Smooth muscle cell (in vitro differentiated cells): ENCODE measurements at regions not wholly inside any gene's neighbourhood (a gene's known extent, or its start where the extent isn't known, plus 50 kb on each side); places are given as distances from the start of the nearest gene placed in this dataset.

Experiments
- DNase-seq: peaks from one replicate; lab custom pipeline; 2025; ENCODE audit not compliant: unreplicated experiment; lab: John Stamatoyannopoulos, UW
- H2AFZ ChIP-seq: fragments of 200-600 bp; sonication (generic); 2 replicates; pipeline ENCODE4 v1.6.0; 2016; ENCODE audit warnings: antibody characterized with exemption, low read depth, mild to moderate bottlenecking
- H3F3A ChIP-seq: fragments of 200-600 bp; sonication (generic); 2 replicates; pipeline ENCODE4 v1.6.0; 2017; ENCODE audit warnings: antibody characterized with exemption, low read depth
- H3K27ac ChIP-seq: fragments of 200-600 bp; sonication (generic); 2 replicates; pipeline ENCODE4 v1.5.1; 2016; ENCODE audit warnings: low read depth, mild to moderate bottlenecking
- H3K27me3 ChIP-seq: fragments of 200-600 bp; sonication (generic); 2 replicates; pipeline ENCODE4 v1.6.1; 2016; ENCODE audit warnings: low read depth, mild to moderate bottlenecking
- H3K36me3 ChIP-seq: fragments of 200-600 bp; sonication (generic); 2 replicates; pipeline ENCODE4 v1.5.1; 2016; ENCODE audit warnings: low read depth
- H3K4me1 ChIP-seq: fragments of 200-600 bp; sonication (generic); 2 replicates; pipeline ENCODE4 v1.5.1; 2016; ENCODE audit warnings: low read depth
- H3K4me2 ChIP-seq: fragments of 200-600 bp; sonication (generic); 2 replicates; pipeline ENCODE4 v1.6.0; 2016; ENCODE audit warnings: mild to moderate bottlenecking
- H3K4me3 ChIP-seq: fragments of 200-600 bp; sonication (generic); 2 replicates; pipeline ENCODE4 v1.5.1; 2016; ENCODE audit warnings: mild to moderate bottlenecking
- H3K79me2 ChIP-seq: fragments of 200-600 bp; sonication (generic); 2 replicates; pipeline ENCODE4 v1.6.0; 2016; ENCODE audit warnings: low read depth, mild to moderate bottlenecking
- H3K9ac ChIP-seq: fragments of 200-600 bp; sonication (generic); 2 replicates; pipeline ENCODE4 v1.6.0; 2016; ENCODE audit warnings: low read depth
- H3K9me3 ChIP-seq: fragments of 200-600 bp; sonication (generic); replicated peaks from 2 replicates; pipeline ENCODE4 v1.5.1; 2016; ENCODE audit warnings: low read depth
- H4K20me1 ChIP-seq: fragments of 200-600 bp; sonication (generic); 2 replicates; pipeline ENCODE4 v1.6.0; 2016; ENCODE audit warnings: low read depth
- WGBS: methylation state at CpG from one replicate; pipeline ENCODE4 v1.1.7; 2016; ENCODE audit warnings: low lambda C conversion rate; 5-methylcytosine and 5-hydroxymethylcytosine counted together
- TF ChIP-seq, protein P1 (sequence below): fragments of 200-600 bp; sonication (generic); IDR thresholded peaks from 2 replicates; pipeline ENCODE4 v1.5.1; 2017; ENCODE audit warnings: borderline replicate concordance, mild to moderate bottlenecking, antibody characterized with exemption; ENCODE audit not compliant: insufficient read depth, poor library complexity, severe bottlenecking

DNA sequence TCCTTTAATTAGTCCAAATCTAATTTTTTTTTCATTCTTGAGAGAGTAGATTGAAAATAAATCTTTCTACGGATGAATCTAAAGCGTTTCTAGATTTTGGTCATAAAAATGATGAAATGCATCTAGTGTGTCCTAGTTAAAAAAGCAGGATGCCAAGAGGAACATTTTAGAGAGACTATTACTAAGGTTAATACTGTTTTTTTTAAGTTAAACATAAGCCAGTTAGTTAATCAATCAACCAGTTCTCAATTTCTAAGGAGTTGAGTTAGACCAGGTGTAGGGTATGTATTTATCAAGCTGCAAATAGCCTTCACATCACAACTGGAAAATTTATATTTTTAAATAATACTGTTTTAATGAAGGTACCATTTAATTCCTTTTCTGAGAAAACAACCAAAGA, 679.5 kb upstream of the IGFBP7 start:
- Histone ChIP-seq H3K36me3 (no peaks in the 10 kb centered on the region), H2AFZ (no peak overlapping the region), H3K9ac (no peak overlapping the region), H3K79me2 (no peaks in the 10 kb centered on the region), H3K4me1 (no peaks in the 10 kb centered on the region), H3K4me2 (no peak overlapping the region), H3K27ac (no peak overlapping the region), H4K20me1 (no peaks in the 10 kb centered on the region), H3K27me3 (no peaks in the 10 kb centered on the region), H3K9me3 (no peaks in the 10 kb centered on the region), H3K4me3 (no peak overlapping the region), H3F3A (no peaks in the 10 kb centered on the region)
- DNase-seq = no peak
- 43% methylated on average over 2 of the region's 2 CpGs for whole genome bisulfite sequencing
- TF ChIP-seq, protein P1, sequence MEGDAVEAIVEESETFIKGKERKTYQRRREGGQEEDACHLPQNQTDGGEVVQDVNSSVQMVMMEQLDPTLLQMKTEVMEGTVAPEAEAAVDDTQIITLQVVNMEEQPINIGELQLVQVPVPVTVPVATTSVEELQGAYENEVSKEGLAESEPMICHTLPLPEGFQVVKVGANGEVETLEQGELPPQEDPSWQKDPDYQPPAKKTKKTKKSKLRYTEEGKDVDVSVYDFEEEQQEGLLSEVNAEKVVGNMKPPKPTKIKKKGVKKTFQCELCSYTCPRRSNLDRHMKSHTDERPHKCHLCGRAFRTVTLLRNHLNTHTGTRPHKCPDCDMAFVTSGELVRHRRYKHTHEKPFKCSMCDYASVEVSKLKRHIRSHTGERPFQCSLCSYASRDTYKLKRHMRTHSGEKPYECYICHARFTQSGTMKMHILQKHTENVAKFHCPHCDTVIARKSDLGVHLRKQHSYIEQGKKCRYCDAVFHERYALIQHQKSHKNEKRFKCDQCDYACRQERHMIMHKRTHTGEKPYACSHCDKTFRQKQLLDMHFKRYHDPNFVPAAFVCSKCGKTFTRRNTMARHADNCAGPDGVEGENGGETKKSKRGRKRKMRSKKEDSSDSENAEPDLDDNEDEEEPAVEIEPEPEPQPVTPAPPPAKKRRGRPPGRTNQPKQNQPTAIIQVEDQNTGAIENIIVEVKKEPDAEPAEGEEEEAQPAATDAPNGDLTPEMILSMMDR = no peak

DNA sequence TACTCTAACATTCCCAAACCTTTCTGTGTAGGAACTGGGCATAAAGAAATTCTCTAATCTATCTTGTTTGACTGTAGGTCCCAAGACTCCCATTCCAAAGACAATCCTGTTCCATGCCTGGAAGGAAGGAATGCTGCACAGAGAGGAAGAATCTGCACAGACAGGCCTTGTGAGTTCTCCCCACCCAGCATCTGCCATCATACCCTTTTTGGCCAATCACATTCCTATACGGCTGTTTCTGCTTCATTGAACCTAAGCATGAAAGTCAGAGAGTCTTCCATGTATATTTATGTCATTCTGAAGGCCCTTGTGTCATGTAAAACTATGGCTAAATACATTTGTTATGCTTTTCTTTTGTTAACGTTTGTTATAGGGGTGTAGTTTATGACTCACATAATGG, 667.7 kb upstream of the IGFBP7 start:
- Histone ChIP-seq H3K9me3 (no peaks in the 10 kb centered on the region), H2AFZ (no peak overlapping the region), H4K20me1 (no peaks in the 10 kb centered on the region), H3K36me3 (no peaks in the 10 kb centered on the region), H3K4me2 (no peak overlapping the region), H3K4me3 (no peak overlapping the region), H3K9ac (no peak overlapping the region), H3K4me1 (no peaks in the 10 kb centered on the region), H3F3A (no peaks in the 10 kb centered on the region), H3K27ac (no peak overlapping the region), H3K27me3 (no peaks in the 10 kb centered on the region), H3K79me2 (no peaks in the 10 kb centered on the region)
- DNase-seq = no peak
- TF ChIP-seq, protein P1 = no peak
- WGBS = 61% methylated on average over 2 of the region's 2 CpGs

DNA sequence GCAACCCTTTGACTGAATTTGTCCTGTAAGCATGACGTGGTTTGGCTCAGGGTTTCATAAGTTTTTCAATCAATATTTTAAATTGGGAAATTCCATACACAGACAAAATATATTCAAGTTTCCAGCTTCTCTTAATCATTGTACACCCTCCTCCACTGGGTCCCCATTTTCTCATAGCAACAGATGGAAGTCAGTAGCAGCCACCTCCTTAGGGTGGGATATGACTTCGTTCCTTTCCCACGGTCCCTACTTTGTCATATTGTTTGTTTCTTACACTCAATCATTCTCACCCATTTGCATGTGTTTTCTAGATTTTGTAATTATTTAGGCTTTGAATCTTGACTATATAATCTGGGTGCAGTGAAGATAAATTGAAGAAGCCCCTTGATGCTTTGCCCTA, 664.5 kb upstream of the IGFBP7 start:
- H2AFZ ChIP-seq = no peak overlapping the region
- no peak for DNase-seq
- no peak overlapping the region for H3K27ac ChIP-seq
- H3K4me2 ChIP-seq = no peak overlapping the region
- 93% methylated on average over 3 of the region's 3 CpGs for WGBS
- no peaks in the 10 kb centered on the region for H3K4me1 ChIP-seq
- H3K9ac ChIP-seq = no peak overlapping the region
- no peaks in the 10 kb centered on the region for H3K36me3 ChIP-seq
- no peaks in the 10 kb centered on the region for H3F3A ChIP-seq
- no peak overlapping the region for H3K4me3 ChIP-seq
- no peaks in the 10 kb centered on the region for H3K9me3 ChIP-seq
- H4K20me1 ChIP-seq = no peaks in the 10 kb centered on the region
- no peaks in the 10 kb centered on the region for H3K79me2 ChIP-seq
- TF ChIP-seq, protein P1 = no peak
- H3K27me3 ChIP-seq = no peaks in the 10 kb centered on the region

DNA sequence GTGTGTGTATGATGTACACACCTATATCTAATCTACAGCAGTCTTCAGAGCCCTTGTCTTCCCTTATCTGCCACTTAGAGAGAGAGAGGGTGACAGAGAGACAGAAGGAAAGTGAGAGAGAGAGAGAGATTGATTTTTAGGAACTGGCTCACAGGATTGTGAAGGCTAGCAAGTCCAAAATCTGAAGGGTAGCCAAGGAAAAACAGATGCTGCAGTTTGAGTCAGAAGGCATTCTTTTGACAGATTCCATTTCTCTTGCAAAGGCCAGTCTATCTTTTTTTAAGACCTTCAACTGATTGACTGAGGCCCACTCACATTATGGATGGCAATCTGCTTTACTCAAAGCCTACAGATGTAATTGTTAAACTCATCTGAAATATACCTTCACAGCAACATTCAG, 664.0 kb upstream of the IGFBP7 start:
- Histone ChIP-seq H3K36me3 (no peaks in the 10 kb centered on the region), H2AFZ (no peak overlapping the region), H3K4me2 (no peak overlapping the region), H4K20me1 (no peaks in the 10 kb centered on the region), H3K9me3 (no peaks in the 10 kb centered on the region), H3K9ac (no peak overlapping the region), H3K79me2 (no peaks in the 10 kb centered on the region), H3K4me3 (no peak overlapping the region), H3F3A (no peaks in the 10 kb centered on the region), H3K27ac (no peak overlapping the region), H3K4me1 (no peaks in the 10 kb centered on the region), H3K27me3 (no peaks in the 10 kb centered on the region)
- no peak for DNase-seq
- TF ChIP-seq, protein P1 = no peak
